Prostate gland (tissue), 2 donors: ENCODE measurements at regions not wholly inside any gene's neighbourhood (a gene's known extent, or its start where the extent isn't known, plus 50 kb on each side); places are given as distances from the start of the nearest gene placed in this dataset.

Source experiments
- DNase-seq: peaks from one replicate; pipeline ENCODE4 v3.0.0-alpha.2; 2019; ENCODE audit warnings: low spot score
- H3K27ac ChIP-seq, 2 donors: fragments of 200-600 bp; sonication (generic); 2 replicates each; pipeline ENCODE4 v1.5.1; 2017 to 2019
- H3K27me3 ChIP-seq: fragments of 200-600 bp; sonication (generic); replicated peaks from 2 replicates; pipeline ENCODE4 v1.5.1; 2019; ENCODE audit not compliant: insufficient read depth
- H3K36me3 ChIP-seq, 2 donors: fragments of 200-600 bp; sonication (generic); 1 replicate in 1 of 2; 2 replicates in 1 of 2; pipeline versions ENCODE4 v1.5.1 to v1.8.1; 2017 to 2019
- H3K4me1 ChIP-seq: fragments of 200-600 bp; sonication (generic); replicated peaks from 2 replicates; pipeline ENCODE4 v1.5.1; 2019
- H3K4me3 ChIP-seq, 2 donors: fragments of 200-600 bp; sonication (generic); 2 replicates each; pipeline ENCODE4 v1.5.1; 2017 to 2019
- H3K9me3 ChIP-seq: fragments of 200-600 bp; sonication (generic); 2 replicates; pipeline ENCODE4 v1.5.1; 2017
- CTCF ChIP-seq, 4 experiments: fragments of 200-600 bp in 2 of 4; fragments of 450-650 bp in 2 of 4; sonication (generic) in 2 of 4; IDR thresholded peaks; 1 replicate in 3 of 4; 2 replicates in 1 of 4; pipeline ENCODE4 v1.5.1; 2016 to 2019; ENCODE audit warnings: antibody characterized with exemption in 4 of 4, mild to moderate bottlenecking in 2 of 4, moderate library complexity in 2 of 4
- POLR2A ChIP-seq: fragments of 450-650 bp; IDR thresholded peaks from one replicate; pipeline ENCODE4 v1.6.1; 2016; ENCODE audit warnings: antibody characterized with exemption, mild to moderate bottlenecking
- POLR2AphosphoS5 ChIP-seq: sonication (generic); formaldehyde crosslinking; IDR thresholded peaks from one replicate; pipeline ENCODE4 v1.6.1; 2017; ENCODE audit warnings: antibody characterized with exemption
- WGBS: methylation state at CpG from one replicate; pipeline ENCODE4 v1.1.5; 2018; 5-methylcytosine and 5-hydroxymethylcytosine counted together
- intact Hi-C: fragments of 100-400 bp; cut with DNase I; formaldehyde crosslinking; loops from one replicate; pipeline ENCODE4 v1.14.2; 2022

DNA sequence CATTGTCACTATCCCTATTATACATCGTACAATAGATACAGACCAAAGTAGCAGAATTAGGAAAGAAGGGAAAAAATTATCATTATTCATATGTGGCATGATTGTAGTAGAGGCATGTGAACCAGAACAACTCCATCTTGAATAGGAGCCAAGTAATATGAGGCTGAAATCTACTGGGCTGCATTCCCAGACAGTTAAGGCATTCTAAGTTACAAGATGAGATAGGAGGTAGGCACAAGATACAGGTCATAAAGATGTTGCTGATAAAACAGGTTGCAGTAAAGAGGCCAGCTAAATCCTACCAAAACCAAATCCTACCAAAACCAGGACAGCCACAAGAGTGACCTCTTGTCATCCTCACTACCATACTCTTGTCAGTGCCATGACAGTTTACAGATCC is 1035.4 kb upstream of the SEMA6D start:
- no peaks in the 10 kb centered on the region for H3K27me3 ChIP-seq
- H3K9me3 ChIP-seq, result no peaks in the 10 kb centered on the region
- H3K27ac ChIP-seq, result no peak overlapping the region
- H3K4me3 ChIP-seq, result no peak overlapping the region
- H3K36me3 ChIP-seq, result no peaks in the 10 kb centered on the region
- no peak for TF ChIP-seq CTCF (IDR thresholded peaks at IDR 0.05)
- peak; percentile 42 for TF ChIP-seq POLR2AphosphoS5
- no peak for TF ChIP-seq POLR2A
- intact Hi-C loops, result no loop called here
- DNase-seq, result peak; percentile 10
- 77% methylated on average over 1 of the region's 1 CpG for WGBS
- no peaks in the 10 kb centered on the region for H3K4me1 ChIP-seq

- Histone ChIP-seq H3K36me3 (no peaks in the 10 kb centered on the region), H3K4me3 (no peak overlapping the region), H3K4me1 (no peaks in the 10 kb centered on the region), H3K27ac (no peak overlapping the region), H3K27me3 (no peaks in the 10 kb centered on the region), H3K9me3 (no peaks in the 10 kb centered on the region)
- WGBS, result 43% methylated on average over 5 of the region's 5 CpGs
- no peak for TF ChIP-seq POLR2AphosphoS5
- no peak for TF ChIP-seq POLR2A
- TF ChIP-seq CTCF (IDR thresholded peaks at IDR 0.05), result no peak
- intact Hi-C loops, result no loop called here
- no peak for DNase-seq
Observed at GRCh38 chr15:46682969-46683791, 1034.1 kb upstream of the SEMA6D start.

- no peak overlapping the region for H3K4me3 ChIP-seq
- no peaks in the 10 kb centered on the region for H3K9me3 ChIP-seq
- no peak for DNase-seq
- intact Hi-C loops, result no loop called here
- H3K27me3 ChIP-seq, result no peaks in the 10 kb centered on the region
- TF ChIP-seq POLR2AphosphoS5 (no peak), CTCF (IDR thresholded peaks at IDR 0.05) (no peak), POLR2A (no peak)
- H3K36me3 ChIP-seq, result no peaks in the 10 kb centered on the region
- WGBS, result 61% methylated on average over 1 of the region's 1 CpG
- H3K27ac ChIP-seq, result no peak overlapping the region
- H3K4me1 ChIP-seq, result no peaks in the 10 kb centered on the region
Observed at GRCh38 chr15:46685096-46685495, 1032.2 kb upstream of the SEMA6D start.

- no peak overlapping the region for H3K27ac ChIP-seq
- H3K36me3 ChIP-seq, result no peaks in the 10 kb centered on the region
- no peak for DNase-seq
- TF ChIP-seq POLR2AphosphoS5 (no peak), POLR2A (no peak), CTCF (IDR thresholded peaks at IDR 0.05) (no peak)
- H3K4me1 ChIP-seq, result no peaks in the 10 kb centered on the region
- H3K9me3 ChIP-seq, result no peaks in the 10 kb centered on the region
- H3K4me3 ChIP-seq, result no peak overlapping the region
- 100% methylated on average over 1 of the region's 1 CpG for WGBS
- intact Hi-C loops, result no loop called here
- no peaks in the 10 kb centered on the region for H3K27me3 ChIP-seq
Observed at GRCh38 chr15:46685681-46686080, 1031.6 kb upstream of the SEMA6D start.

DNA sequence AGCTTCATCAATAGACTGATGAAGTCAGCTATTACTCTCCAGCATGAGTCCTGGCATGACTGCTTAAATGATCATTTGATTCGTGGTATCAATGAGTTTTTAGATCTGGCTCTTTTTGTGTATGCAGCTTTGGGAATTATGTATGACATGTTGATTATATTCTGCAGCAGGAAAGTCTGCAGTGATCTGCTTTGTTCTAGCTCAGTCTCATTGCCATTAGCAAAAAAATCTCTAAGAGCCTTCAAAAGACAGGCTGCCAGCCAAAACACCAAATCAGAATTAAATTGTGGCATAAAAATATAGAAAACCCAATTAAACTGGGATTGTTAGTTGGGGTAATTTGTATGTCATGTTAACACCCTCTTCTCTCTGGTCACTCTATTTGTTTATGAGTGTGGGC is 1021.0 kb upstream of the SEMA6D start:
- TF ChIP-seq POLR2A, result no peak
- no peak for TF ChIP-seq CTCF (IDR thresholded peaks at IDR 0.05)
- TF ChIP-seq POLR2AphosphoS5, result no peak

More for the DNA sequence above, 1021.0 kb upstream of the SEMA6D start:
- Histone ChIP-seq H3K27me3 (no peaks in the 10 kb centered on the region), H3K4me1 (no peaks in the 10 kb centered on the region), H3K36me3 (no peaks in the 10 kb centered on the region), H3K27ac (no peak overlapping the region), H3K9me3 (no peaks in the 10 kb centered on the region), H3K4me3 (no peak overlapping the region)
- 13% methylated on average over 1 of the region's 1 CpG for WGBS
- DNase-seq, result no peak
- intact Hi-C loops, result no loop called here
